Chondrocyte (in vitro differentiated cells): ENCODE measurements at regions not wholly inside any gene's neighbourhood (a gene's known extent, or its start where the extent isn't known, plus 50 kb on each side); places are given as distances from the start of the nearest gene placed in this dataset.

Source experiments
- DNase-seq: peaks from one replicate; pipeline ENCODE4 v3.0.0; 2021; ENCODE audit warnings: mixed read lengths, low spot score
- H3K27ac Mint-ChIP-seq: one replicate; pipeline ENCODE4 v1.8.0; 2021; ENCODE audit warnings: mild to moderate bottlenecking, moderate library complexity, mixed read lengths; ENCODE audit not compliant: unreplicated experiment
- H3K27me3 Mint-ChIP-seq: 2 replicates; pipeline ENCODE4 v1.8.0; 2021; ENCODE audit warnings: low read depth, mixed read lengths
- H3K36me3 Mint-ChIP-seq: 2 replicates; pipeline ENCODE4 v1.8.0; 2021; ENCODE audit warnings: low read depth, mixed read lengths
- H3K4me1 Mint-ChIP-seq: 2 replicates; pipeline ENCODE4 v1.8.0; 2021; ENCODE audit warnings: low read depth, mild to moderate bottlenecking, mixed read lengths
- H3K4me3 Mint-ChIP-seq: one replicate; pipeline ENCODE4 v1.8.0; 2021; ENCODE audit warnings: mild to moderate bottlenecking, moderate library complexity, mixed read lengths; ENCODE audit not compliant: unreplicated experiment
- H3K9me3 Mint-ChIP-seq: 2 replicates; pipeline ENCODE4 v1.8.0; 2021; ENCODE audit warnings: low read depth, mixed read lengths
- TF ChIP-seq, protein P1 (sequence below): fragments of 200-600 bp; sonication (generic); IDR thresholded peaks from 2 replicates; pipeline ENCODE4 v1.5.0; 2021; ENCODE audit warnings: antibody characterized with exemption, mild to moderate bottlenecking, moderate library complexity

DNA sequence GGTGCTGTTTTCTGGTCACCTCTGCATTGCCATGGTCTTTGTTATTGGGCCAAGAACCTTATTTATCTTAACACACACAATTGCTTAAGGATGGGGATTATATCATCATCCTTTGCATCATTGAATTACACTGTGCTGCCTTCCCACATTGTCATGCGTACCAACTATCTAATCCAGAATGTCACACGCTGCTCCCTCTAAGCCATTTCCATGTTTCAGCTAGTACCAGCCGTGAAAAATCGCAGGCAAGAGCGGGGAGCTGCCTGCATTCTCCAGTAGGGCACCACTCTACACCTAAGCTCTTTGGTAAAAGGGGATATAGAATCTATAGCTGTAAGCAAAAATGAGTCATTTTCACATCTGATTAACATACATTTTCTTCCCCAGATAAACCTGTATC, 277.0 kb downstream of the PRL start:
- Mint-ChIP-seq H3K27me3 (no peaks in the 10 kb centered on the region), H3K9me3 (peaks cover 7% of the 10 kb centered on the region), H3K4me1 (peaks cover 5% of the 10 kb centered on the region), H3K27ac (no peak overlapping the region), H3K36me3 (peaks cover 5% of the 10 kb centered on the region), H3K4me3 (no peak overlapping the region)
- DNase-seq, result no peak
- TF ChIP-seq, protein P1, sequence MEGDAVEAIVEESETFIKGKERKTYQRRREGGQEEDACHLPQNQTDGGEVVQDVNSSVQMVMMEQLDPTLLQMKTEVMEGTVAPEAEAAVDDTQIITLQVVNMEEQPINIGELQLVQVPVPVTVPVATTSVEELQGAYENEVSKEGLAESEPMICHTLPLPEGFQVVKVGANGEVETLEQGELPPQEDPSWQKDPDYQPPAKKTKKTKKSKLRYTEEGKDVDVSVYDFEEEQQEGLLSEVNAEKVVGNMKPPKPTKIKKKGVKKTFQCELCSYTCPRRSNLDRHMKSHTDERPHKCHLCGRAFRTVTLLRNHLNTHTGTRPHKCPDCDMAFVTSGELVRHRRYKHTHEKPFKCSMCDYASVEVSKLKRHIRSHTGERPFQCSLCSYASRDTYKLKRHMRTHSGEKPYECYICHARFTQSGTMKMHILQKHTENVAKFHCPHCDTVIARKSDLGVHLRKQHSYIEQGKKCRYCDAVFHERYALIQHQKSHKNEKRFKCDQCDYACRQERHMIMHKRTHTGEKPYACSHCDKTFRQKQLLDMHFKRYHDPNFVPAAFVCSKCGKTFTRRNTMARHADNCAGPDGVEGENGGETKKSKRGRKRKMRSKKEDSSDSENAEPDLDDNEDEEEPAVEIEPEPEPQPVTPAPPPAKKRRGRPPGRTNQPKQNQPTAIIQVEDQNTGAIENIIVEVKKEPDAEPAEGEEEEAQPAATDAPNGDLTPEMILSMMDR, result no peak

DNA sequence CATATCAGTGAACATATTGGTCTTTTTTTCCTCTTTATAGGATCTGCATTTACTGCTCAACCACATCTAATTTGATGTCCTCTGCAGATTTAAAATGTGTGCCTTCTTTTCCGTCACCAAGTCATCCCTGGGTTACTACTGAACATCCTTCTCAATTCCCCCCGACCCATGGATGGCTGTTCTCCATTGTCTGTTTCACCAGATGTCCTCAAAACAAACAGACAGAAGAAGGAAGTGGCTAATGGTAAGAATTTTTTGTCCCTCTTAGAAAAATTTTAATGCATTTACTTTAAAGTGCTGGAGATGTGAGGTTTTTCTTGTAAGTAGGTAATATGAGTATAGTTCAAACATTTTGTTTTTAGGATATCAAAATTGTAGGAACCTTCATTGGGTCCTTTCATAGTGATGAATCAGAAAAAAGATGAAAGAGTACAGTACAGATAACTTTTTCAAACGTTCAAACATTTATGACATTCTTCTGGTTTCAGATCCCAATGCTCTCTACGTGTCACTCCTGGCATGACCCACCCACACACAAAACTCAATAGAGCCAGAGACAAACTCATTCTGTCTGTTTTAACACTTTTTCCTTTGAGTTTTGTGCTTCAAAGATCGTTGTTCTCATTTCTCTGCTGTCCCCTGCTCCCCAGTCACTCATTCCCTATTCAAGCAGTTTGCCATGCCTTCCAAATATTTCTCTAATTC, 276.4 kb downstream of the PRL start:
- Mint-ChIP-seq H3K27me3 (no peaks in the 10 kb centered on the region), H3K4me3 (no peak overlapping the region), H3K4me1 (peaks cover 6% of the 10 kb centered on the region), H3K36me3 (peaks cover 5% of the 10 kb centered on the region), H3K9me3 (peaks cover 7% of the 10 kb centered on the region), H3K27ac (no peak overlapping the region)
- TF ChIP-seq, protein P1, result no peak
- DNase-seq, result no peak

DNA sequence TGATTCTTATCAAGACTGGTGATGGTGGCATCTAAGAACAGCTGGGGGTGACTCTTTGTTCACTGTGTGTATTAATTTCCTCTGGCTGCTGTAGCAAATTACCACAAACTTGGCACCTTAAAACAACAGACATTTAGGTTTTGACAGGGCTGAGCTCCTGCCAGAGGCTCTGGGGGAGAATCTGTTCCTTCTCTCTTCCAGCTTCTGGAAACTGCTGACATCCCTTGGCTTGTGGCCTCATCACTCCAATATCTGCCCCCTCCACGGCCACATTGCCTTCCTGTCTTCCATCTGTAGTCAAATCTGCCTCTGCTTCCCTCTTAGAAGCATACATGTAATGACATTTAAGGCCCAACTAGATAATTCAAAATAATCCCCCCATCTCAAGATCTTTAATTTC, 274.9 kb downstream of the PRL start:
- Mint-ChIP-seq H3K9me3 (peaks cover 7% of the 10 kb centered on the region), H3K27ac (no peak overlapping the region), H3K4me3 (no peak overlapping the region), H3K27me3 (no peaks in the 10 kb centered on the region), H3K4me1 (peaks cover 15% of the 10 kb centered on the region), H3K36me3 (peaks cover 5% of the 10 kb centered on the region)
- TF ChIP-seq, protein P1, result no peak
- DNase-seq, result no peak

DNA sequence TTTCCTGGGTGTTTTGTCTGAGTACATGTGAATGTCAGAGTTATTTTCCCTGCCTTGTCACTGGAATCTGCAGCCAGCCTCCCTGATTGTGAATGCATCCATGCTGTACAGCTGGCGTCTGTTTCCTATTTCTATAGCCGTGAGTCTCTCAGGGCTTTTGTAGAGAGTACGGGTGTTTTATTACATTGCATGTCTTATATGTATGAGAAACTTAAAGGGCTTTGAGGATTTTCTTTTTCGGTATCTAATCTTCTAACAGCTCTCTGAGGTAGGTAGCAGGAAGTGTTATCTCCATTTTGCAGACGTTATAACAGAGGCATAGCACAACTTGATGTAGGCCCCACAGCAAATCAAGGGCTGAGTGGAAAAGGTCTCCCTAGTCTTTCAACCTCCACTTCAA, 272.9 kb downstream of the PRL start:
- no peak overlapping the region for H3K27ac Mint-ChIP-seq
- DNase-seq, result no peak
- H3K4me3 Mint-ChIP-seq, result no peak overlapping the region
- H3K36me3 Mint-ChIP-seq, result peaks cover 5% of the 10 kb centered on the region
- peaks cover 17% of the 10 kb centered on the region for H3K4me1 Mint-ChIP-seq
- H3K27me3 Mint-ChIP-seq, result no peaks in the 10 kb centered on the region
- TF ChIP-seq, protein P1, result no peak
- H3K9me3 Mint-ChIP-seq, result peaks cover 7% of the 10 kb centered on the region

DNA sequence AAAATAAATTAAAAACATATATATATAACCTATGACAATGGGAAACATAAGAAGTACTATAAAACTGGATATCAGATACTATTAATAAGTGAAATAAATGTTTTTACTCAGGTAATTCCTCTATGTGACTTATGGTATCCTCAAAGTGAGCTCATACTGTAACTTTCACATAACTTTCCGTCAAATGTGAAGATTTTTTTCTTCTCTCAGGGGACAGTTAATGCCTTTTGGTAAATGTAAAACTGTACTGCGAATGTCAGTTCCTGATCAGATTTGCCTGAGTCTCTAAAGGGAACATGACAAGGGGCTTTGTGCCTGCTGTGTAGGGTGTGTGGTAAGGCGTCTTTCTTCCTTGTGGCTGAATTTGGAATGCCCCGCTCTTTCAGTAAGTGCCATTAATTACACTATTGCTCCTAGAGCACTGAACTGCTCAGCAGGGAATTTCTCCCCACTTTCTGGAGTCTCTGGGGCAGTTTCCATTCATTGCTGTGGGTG, 271.8 kb downstream of the PRL start:
- Mint-ChIP-seq H3K4me3 (no peak overlapping the region), H3K9me3 (peaks cover 7% of the 10 kb centered on the region), H3K27ac (no peak overlapping the region), H3K4me1 (peaks cover 27% of the 10 kb centered on the region), H3K36me3 (peaks cover 5% of the 10 kb centered on the region), H3K27me3 (no peaks in the 10 kb centered on the region)
- DNase-seq, result no peak
- TF ChIP-seq, protein P1, result no peak
